SIG-M5 (cell line): ENCODE measurements at regions not wholly inside any gene's neighbourhood (a gene's known extent, or its start where the extent isn't known, plus 50 kb on each side); places are given as distances from the start of the nearest gene placed in this dataset.

Experiments
- DNase-seq: peaks from one replicate; lab custom pipeline; 2025; lab: John Stamatoyannopoulos, UW

- DNase-seq: no peak
These were observed 260.4 kb upstream of the LYZL1 start for GRCh38 chr10:29028486-29028885.

- DNase-seq: no peak
These were observed 258.0 kb upstream of the LYZL1 start for GRCh38 chr10:29030900-29031299.

GRCh38 chr10:29032169-29032568 lies 256.7 kb upstream of the LYZL1 start:
- DNase-seq: no peak

- DNase-seq: no peak
These were observed 255.4 kb upstream of the LYZL1 start for GRCh38 chr10:29033311-29033940.

GRCh38 chr10:29034592-29034991 lies 254.3 kb upstream of the LYZL1 start:
- no peak for DNase-seq

GRCh38 chr10:29035721-29036120 lies 253.1 kb upstream of the LYZL1 start:
- no peak for DNase-seq

- DNase-seq: no peak
These were observed 251.3 kb upstream of the LYZL1 start for GRCh38 chr10:29037348-29038113.

- no peak for DNase-seq
These were observed 249.8 kb upstream of the LYZL1 start for GRCh38 chr10:29039091-29039490.

- no peak for DNase-seq
These were observed 249.1 kb upstream of the LYZL1 start for GRCh38 chr10:29039677-29040189.

- DNase-seq: no peak
These were observed 247.3 kb upstream of the LYZL1 start for GRCh38 chr10:29041616-29042015.

- DNase-seq: no peak
These were observed 240.4 kb upstream of the LYZL1 start for GRCh38 chr10:29048506-29048905.

- DNase-seq: no peak
These were observed 238.8 kb upstream of the LYZL1 start for GRCh38 chr10:29050081-29050480.

- no peak for DNase-seq
These were observed 233.8 kb upstream of the LYZL1 start for GRCh38 chr10:29055101-29055500.

GRCh38 chr10:29056729-29057128 lies 232.1 kb upstream of the LYZL1 start:
- no peak for DNase-seq

- no peak for DNase-seq
These were observed 231.0 kb upstream of the LYZL1 start for GRCh38 chr10:29057822-29058331.

GRCh38 chr10:29063806-29064644 lies 224.8 kb upstream of the LYZL1 start:
- DNase-seq: no peak

- DNase-seq: no peak
These were observed 224.2 kb upstream of the LYZL1 start for GRCh38 chr10:29064680-29065079.

GRCh38 chr10:29067161-29067560 lies 221.7 kb upstream of the LYZL1 start:
- no peak for DNase-seq

GRCh38 chr10:29067628-29068027 lies 221.2 kb upstream of the LYZL1 start:
- DNase-seq: no peak

GRCh38 chr10:29068302-29068701 lies 220.6 kb upstream of the LYZL1 start:
- no peak for DNase-seq

GRCh38 chr10:29068966-29069365 lies 219.9 kb upstream of the LYZL1 start:
- no peak for DNase-seq

- no peak for DNase-seq
These were observed 218.9 kb upstream of the LYZL1 start for GRCh38 chr10:29069941-29070340.
